Activated T-helper 9 cell treated with anti-CD3 and anti-CD28 coated beads, Interleukin-2, amount 50 U/mL, for 16 hours (primary cell): ENCODE measurements at regions not wholly inside any gene's neighbourhood (a gene's known extent, or its start where the extent isn't known, plus 50 kb on each side); places are given as distances from the start of the nearest gene placed in this dataset.

Experiments used
- DNase-seq: peaks from one replicate; pipeline ENCODE4 v3.0.0-alpha.2; 2020; ENCODE audit warnings: low read depth

DNA sequence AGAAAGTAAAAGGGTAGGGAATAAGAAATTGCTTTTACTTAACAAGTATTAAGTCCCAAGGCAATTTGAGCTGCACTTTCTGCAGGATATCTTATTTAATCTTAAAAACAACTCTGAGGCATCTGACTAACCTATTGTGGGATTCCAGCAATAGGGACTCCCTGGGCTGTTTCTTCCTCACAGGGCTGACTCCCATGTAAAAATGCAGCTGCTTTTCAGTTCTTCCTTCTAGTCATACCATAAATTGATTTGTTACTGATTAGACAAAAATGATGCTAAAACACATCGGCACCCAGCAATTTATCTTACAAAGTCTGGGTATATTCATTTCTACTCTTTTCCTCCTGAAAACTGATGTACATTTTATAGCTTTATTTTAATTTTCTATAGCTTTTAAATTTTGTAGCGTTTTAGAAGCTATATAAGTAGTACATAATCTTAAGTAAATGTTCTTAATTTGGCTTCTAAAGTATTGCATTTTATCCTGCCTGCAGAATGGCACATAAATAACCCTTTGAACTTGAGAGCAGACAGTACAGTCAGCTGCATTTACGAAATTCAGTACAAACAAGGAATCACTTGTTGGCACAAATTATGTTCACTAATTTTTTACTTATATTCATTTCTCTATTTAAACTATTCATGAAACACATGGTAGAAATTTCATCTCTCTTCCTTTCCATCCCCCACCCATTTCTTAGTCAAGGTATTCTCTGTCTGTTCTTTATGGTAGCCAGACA lies 102.4 kb upstream of the FRY start:
- DNase-seq: no peak

DNA sequence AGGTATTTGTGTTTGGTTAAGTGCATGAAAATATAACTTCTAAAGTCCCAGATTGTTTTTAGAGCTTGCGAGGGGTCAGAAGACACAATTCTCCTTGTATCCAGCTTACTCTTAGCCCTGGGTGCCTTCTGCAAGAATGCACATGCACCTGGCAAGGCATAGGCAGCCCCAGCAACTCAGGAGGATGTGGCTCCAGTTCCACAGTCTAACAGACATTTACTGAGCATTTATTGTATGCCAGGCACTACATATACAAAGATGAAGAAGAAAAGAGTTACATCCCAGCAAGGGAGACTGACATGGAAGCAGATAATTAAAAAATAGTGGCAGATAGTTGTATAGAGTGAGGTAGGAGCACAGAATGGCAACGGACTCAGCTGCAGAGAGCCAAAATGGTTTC lies 101.1 kb upstream of the FRY start:
- DNase-seq: no peak

DNA sequence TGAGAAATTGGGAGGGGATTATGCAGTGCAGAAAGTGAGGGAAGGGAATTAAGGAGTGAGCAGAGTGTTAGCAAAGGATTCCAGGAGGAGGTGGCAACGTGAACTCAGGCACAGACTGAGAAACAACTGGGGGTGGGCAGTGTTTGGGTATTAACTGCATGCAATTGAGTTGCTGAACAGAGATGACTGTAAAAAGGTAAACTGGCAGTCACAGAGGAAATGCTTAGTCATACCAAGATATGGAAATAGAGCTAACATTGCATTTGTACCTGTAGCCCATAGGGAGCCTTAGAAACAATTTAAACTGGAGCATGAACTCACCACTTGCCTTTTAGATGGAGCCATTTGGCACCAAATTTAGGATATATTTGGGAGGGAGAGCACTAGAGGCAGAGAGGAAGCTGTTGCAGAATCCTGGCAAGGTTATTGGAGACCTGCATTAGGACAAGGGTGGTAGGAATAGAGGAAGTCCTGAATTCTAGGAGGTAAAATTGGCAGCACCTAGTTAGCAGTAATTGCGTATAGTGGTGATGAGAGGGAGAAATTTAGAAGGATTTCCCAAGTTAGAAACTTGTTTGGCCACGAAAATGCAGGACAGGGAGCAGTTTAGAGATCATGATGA lies 100.6 kb upstream of the FRY start:
- no peak for DNase-seq

DNA sequence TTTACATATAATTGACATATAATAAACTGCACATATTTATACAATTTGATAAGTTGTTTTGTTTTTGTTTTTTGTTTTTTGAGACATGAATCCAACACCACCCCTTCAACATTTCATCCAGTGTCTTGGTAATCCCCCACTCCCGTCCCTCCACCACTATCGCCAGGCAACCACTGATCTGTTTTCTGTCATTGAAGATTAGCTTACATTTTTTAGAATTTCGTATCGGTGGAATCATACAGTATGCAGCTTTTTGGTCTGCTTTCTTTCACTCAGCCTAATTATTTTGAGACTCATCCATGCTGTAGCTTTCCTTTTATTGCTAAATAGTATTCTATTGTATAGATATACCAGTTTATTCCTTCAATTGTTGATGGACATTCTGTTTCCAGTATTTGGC lies 94.1 kb upstream of the FRY start:
- no peak for DNase-seq

DNA sequence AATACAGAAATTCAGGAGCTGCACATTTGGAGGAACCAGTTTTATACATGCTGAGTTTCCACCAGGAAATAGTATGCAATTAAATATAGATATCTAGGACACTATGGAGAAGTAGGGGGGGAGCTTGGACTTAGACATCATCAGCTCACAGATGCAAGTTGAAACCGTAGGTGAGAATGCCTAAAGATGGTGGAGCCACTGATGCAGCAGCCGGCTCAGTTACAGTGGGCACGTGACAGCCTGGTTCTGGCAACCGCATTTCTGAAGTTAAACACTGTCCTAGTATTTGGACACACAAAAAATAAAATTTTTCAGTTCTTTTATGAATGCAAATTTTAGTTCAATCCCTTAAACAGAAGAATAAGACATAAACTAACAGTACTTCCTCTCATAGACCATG lies 91.5 kb upstream of the FRY start:
- no peak for DNase-seq

DNA sequence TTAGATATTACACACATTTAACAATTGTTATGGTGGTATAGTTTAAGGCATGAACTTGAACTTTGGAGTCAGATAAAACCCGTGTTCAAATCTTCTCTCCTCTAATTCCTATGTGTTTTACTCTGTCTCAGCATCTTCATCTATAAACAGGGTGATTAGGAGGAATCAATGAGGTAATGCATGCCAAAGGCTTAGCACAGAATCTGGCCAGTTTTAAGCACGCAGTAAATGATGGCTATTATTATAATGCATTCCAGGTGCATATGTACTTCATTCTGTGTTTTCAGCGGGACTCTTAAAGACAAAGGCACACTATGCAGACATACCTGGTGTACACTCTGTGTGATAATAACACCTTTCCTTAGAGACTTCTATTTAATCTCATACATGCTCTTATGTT lies 88.0 kb upstream of the FRY start:
- DNase-seq: no peak

DNA sequence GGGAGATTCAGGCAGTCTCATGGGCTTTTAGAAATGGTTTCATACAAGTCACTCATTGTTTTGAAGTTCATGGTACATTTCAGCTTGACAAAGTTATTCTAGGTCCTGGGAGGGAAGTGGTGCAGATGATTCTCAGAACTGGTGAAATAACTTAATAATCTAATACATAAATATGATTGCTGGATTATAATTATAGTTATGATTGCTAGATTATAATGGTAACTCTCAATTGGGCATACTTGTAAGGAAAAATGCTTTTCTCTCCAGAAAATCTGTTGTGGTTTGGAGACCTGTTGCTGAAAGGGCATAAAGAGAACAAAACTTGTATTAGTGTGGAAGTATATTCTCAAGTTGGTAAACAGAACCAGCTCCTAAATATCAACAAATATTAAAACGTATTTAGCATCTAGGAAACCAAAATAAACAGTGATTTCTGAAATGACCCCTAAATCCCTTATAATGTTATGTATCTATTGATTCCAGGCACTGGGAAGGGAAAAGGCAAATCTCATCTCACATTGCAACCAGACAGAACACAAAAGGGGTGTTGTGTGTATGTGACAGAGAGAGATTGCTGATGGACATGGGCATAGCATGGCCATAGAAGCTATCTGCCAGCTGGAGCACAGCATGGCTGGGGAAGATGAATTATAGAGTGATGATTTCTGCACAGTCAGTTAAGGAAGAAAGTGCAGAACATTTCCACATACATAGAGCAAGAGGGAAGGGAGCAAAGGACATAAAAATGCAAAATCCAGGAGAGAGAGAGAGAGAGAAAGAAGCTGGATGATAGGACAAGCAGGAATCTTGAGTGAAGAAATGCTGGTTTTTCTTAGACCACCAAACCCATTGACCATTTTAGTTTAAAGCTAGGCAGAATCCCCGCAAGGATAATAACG lies 87.1 kb upstream of the FRY start:
- DNase-seq: no peak

DNA sequence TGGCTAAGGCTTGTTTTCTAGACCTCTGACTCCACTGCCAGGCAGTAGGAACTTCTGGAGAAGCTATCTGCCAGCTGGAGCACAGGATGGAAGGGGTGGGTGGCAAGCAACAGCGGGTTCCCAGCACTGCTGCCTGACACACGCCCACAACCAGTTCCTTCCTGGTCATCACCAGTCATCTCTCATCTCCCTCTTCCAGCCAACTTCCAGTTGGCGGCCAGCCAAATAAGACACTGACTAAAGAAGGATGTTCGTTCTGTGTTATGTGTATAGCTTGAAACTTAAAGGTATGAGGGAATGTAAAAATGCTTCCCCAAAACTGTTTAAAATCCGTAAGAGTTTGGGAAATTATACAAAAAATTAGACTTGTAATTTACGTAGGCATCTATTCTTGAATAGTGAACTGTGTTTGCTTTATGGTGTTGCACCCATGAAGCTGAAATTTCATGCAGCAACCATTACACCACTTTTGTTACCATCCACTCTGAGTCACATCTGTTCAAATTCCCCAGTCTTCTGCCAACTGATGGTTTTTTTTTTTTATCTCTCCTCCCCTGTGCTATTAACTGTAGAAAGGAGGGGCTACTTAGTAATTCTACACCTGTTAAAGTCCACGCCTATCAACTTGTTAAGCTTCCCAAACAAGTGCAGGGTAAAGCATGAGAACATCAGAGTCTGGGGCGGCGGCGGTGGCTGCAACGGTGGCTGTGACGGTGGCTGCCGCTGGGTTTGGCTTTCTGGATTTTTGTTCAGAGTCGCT lies 86.2 kb upstream of the FRY start:
- DNase-seq: no peak

DNA sequence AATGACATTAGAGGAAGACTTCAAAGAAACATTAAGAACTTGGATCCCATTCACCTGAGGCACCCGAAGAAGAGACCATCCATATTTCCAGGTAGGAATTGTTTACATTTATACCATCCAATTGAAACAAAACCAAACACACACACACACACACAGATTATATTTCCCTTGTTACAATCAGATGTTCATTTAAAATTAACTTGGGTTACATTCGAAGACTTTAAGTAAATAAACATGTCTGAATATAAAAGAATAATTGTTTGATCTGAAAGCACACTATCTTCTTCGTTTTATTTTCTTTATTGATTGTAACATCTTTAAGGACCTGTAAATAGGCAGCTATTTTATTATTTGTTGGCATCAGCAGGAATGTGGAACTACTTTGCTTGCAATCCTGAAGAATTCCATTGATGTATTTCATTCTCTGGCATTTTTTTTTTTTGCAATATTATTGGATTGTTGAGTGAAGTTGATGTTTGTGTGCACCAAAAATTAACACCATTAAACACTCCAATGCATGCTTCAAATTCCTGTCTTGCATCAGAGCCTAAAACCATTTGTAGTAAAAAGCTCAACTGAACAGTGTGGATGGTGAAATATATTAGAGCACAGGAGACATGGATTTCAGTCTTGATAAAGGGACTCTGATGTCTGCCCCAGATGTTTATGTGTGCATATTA lies 85.3 kb upstream of the FRY start:
- no peak for DNase-seq

DNA sequence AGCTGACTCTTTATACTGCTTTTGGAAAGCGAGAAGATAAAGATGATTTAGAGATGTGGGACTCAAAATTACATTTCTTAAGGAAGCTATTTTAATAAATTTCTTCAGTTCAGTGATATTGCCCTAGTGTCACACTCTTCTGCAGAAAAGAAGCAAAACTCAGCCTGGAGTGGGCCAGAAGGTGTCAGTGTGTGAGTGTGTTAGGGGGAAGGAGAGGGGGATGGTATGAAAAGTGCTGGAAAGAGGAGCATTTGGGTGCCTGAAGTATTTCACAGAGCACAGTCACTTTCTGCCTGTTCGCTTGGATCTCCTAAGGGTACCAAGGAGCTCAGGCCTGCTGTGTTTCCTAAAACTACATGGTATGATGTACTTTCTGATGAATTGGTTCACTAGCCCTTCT lies 84.5 kb upstream of the FRY start:
- no peak for DNase-seq

DNA sequence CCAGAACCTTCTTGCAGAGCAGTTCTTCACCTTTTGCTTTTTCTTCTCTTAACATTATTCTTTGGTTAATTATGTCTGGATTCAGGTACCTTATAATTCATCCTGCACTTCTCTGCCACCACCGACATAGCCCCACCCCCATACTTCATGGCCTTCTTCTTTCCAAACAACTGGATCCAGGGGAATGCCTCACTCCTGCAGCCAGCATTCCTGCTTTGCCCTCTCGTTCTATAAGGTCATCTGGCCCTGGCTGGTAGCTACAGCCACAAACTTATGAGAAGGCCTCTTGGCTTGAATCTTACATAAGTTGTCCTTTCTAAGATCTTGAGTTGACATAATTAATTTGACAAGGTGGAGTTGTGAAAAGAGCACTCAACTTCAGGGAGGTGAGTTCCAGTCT lies 84.1 kb upstream of the FRY start:
- DNase-seq: no peak

DNA sequence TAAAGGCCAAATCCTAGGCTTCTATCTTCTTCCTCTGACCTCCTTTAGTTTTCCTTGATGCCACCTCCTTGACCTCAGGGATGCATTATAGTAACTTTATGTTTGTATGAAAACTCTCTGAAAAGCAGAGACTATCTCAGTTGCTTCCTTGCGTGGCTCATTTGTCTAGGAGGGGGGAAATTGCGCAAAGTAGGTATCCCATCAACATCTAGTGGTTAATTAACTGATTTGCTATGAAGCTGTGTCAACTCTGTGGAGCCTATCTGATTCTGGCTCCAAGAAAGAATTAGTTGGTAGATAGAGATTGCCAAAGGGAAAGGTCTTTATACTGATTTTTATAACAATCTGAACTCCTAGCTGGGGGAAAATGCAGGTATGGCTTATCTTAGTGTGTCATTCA lies 82.1 kb upstream of the FRY start:
- no peak for DNase-seq

DNA sequence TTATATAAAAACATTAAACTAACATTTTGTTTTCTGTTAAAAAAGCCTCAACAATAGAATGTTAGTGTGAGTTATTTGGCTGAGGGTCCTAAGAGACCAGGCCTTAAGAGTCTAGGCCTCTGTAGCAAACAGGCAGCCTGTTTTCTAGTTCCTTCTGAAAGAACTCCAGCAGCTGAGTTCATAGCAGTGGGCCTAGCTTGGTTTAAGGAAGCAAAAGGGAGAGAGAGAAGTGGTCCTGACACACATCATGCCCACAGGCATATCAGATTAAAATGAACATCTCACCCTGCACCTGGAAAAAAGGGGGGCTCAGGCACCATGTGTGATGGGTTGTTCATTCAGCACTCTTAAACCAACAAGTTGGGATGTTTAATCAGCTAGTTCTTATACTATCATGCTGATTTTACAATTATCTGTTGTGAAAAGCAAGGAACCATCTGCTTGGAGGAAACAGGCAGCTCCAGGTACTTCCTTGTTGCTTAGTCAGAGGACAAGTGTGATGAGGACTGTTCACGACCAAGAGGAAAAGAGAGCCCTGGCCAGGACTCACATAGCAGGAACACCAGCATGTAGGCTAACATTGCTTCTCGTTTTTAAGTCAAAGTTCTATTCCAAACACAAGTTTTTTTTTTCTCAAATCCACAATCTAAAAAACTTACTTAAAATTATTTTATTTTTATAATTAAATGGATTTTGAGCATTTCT lies 81.3 kb upstream of the FRY start:
- DNase-seq: no peak

DNA sequence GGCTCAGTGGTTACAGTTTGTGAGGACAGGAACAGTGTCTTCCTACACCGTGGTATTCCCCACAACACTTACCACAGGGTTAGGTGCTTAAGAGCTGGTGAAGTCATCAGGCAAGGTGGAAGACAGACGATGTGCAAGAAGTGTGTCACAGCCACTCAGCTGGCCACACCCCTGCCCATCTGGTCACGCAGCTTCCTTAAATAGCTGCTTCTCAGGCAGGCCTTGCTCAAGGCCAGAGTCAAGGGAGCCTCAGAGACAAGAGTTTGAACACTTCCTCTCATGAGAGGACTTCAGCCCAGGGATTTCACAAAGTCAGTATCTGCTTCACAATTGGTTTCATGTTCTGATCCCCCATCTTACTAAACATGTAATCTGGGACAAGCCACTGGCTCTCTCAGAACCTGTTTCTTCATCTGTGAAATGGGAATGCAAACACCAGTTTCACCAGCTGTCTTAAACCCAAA lies 80.3 kb upstream of the FRY start:
- no peak for DNase-seq

DNA sequence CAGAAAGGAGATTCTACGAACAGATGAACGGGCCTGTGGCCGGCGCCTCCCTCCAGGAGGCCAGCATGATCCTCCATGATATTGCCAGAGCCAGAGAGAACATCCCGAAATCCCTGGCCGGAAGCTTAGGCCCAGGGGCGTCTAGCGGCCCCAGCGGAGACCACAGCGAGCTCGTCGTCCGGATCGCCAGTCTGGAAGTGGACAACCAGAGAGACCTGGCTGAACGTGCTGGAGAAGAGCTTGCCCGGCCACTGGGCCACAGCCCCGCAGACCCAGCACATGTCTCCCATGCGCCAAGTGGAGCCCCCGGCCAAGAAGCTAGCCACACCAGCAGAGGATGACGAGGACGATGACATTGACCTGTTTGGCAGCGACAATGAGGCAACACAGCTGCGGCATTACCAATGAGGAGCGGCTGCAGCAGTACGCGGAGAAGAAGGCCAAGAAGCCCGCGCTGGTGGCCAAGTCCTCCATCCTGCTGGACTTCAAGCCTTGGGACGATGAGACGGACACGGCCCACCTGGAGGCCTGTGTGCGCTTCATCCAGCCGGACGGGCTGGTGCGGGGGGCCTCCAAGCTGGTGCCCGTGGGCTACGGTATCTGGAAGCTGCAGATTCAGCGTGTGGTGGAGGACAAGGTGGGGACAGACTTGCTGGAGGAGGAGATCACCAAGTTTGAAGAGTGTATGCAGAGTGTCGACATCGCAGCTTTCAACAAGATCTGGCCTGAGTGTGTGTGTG lies 78.8 kb upstream of the FRY start:
- DNase-seq: no peak

DNA sequence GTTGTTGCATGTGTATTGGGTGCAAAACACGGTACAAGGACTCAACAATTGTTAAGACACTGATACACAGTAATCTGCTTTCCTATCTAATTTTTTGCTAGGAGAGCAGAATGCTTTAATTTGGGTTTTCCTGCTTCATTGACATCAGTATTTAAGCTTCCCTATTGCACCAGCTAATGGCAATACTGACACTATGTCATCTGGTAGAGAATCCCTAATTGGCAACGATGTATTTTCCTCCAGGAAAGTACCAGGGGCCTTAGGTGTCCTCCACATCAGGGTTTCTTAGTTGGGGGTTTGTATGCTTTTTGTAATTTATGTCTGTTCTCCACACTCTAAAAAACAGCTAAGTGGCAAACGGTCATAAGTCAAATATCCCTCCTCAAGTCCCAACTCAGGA lies 76.5 kb upstream of the FRY start:
- DNase-seq: no peak

DNA sequence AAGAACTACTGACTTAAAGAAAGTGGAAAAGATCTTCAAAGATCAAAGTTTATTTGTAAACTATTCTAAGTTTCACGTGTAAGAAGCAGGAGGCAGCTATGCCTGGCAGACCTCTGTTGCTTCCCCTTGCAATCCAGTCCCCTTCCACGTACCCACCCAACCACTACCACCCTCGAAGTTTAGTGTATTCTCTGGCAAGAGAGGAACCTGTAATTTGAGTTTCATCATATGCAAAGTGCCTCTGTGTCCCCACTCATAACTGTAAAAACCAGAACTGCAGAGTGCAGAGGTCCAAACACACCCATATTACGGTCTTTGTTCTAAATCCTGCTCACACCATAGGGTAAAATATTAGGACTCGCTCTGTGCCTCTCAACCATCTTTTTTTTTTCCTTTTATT lies 75.8 kb upstream of the FRY start:
- no peak for DNase-seq

DNA sequence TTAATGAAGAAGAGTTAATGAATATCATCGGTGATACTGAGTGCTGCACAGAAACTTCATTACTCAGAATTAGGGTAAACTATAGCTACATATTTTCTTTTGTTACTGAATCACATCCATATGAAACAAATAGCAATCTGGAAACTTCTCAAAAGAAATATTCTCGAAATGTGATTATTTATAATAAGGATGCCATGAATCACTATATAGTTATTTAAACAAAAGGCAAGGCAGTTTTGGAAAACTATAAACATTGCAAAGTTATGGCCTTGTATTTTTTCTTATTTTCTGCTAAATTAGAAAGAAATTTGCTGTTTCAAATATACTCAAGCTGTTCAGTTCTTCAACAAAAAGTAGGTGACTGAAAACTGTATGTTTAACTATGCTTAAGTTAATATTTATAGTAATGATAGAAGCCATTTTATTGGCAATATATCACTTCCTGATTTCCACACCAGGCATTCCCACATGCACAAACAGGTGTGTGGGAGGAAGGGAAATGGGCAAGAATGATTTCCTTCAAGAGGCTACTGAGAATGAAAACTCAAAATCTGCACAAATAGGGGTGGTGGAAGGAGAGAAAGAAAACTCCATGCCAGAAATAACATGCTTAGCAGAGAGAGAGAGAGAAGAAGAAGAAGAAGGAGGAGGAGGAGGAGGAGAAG lies 74.5 kb upstream of the FRY start:
- no peak for DNase-seq

DNA sequence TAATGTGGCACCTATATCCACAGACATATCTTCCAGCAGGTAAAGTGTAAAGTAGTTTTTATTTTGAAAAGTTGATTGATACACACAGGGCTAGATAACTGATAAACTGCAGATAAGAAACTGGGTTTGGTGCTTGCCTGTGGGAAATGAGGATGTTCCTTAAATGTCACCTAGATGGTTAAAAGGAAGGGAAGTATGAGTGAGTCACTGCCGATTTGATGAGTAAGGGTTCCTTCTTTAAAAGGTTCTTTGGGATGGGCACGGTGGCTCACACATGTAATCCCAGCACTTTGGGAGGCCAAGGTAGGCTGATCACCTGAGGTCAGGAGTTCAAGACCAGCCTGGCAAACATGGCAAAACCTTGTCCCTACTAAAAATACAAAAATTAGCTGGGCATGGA lies 73.8 kb upstream of the FRY start:
- no peak for DNase-seq
